ENCODE measurements at regions not wholly inside any gene's neighbourhood (a gene's known extent, or its start where the extent isn't known, plus 50 kb on each side); places are given as distances from the start of the nearest gene placed in this dataset.
A peak's percentile ranks its signal among the peaks of the same experiment; 100 is the strongest.

GRCh38 chr5:127228540-127229184, 61.9 kb upstream of the MEGF10 start:
- no peaks in the 10 kb centered on the region for H3K9me3 Mint-ChIP-seq
- DNase-seq, result no peak
- CTCF ChIA-PET, result no interaction called here

DNA sequence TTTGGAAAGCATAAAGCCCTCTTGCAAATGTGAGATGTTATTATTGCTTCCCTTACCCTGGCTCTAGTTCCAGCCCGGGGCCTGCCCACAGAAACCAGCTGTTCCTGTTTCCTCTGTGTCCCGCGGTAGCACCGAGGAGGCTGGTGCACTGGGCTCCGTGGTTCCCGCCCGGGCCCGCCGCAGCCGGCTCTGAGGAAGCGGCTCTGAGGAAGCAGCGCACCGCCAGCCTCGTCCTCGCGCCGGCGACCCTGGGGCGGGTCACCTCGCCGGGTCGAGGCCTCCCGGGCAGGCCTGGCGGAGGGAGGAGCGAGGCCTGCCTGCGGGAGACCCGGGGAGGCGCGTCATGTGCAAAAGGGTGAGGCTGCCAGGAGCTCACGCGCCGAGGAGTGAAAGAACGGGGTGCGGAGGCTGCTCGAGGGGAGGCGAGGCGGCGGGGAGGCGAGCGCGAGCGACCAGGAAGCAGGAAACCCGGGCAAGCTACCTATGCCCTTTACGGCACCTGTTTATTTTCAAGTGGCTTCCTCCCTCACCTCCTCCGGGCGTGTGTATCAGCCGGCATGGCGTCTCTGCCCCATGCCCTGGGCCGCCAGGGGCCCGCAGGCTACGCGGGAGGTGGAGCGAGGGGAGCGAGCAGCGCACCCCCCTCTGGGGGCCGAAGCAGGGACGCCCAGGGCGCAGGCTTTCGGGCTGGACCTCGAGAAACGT, 61.3 kb upstream of the MEGF10 start:
- H3K4me3 Mint-ChIP-seq, result peak overlapping the region; percentile 85
- CTCF ChIA-PET, result no interaction called here
- no peak overlapping the region for H3K27ac Mint-ChIP-seq
- POLR2A ChIA-PET, result interaction anchor here (1.0 to 2.2 kb wide), 6 partner anchors 157 to 628 kb away, joined by 3 to 16 read pairs (median 6); partner anchors contain the start of genes C5orf63, LMNB1, MARCHF3 and PHAX
- no peaks in the 10 kb centered on the region for H3K27me3 Mint-ChIP-seq
- peaks cover 8% of the 10 kb centered on the region for H3K36me3 Mint-ChIP-seq (ENCODE audit: low read depth)
- DNase-seq (peak; percentile 62), ATAC-seq (ENCODE audit: low read depth) (peak; percentile 86)
- TF ChIP-seq, protein P1, sequence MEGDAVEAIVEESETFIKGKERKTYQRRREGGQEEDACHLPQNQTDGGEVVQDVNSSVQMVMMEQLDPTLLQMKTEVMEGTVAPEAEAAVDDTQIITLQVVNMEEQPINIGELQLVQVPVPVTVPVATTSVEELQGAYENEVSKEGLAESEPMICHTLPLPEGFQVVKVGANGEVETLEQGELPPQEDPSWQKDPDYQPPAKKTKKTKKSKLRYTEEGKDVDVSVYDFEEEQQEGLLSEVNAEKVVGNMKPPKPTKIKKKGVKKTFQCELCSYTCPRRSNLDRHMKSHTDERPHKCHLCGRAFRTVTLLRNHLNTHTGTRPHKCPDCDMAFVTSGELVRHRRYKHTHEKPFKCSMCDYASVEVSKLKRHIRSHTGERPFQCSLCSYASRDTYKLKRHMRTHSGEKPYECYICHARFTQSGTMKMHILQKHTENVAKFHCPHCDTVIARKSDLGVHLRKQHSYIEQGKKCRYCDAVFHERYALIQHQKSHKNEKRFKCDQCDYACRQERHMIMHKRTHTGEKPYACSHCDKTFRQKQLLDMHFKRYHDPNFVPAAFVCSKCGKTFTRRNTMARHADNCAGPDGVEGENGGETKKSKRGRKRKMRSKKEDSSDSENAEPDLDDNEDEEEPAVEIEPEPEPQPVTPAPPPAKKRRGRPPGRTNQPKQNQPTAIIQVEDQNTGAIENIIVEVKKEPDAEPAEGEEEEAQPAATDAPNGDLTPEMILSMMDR (IDR thresholded peaks at IDR 0.05), result no peak
- H3K4me1 Mint-ChIP-seq, result peaks cover 18% of the 10 kb centered on the region
- H3K9me3 Mint-ChIP-seq, result no peaks in the 10 kb centered on the region
- intact Hi-C loops (cut with micrococcal nuclease), result loop anchor here (1.0 to 10.0 kb wide), 5 partner anchors 156 to 629 kb away; partner anchors contain the start of genes C5orf63, MARCHF3 and PHAX

More at GRCh38 chr5:127228540-127229184, 61.9 kb upstream of the MEGF10 start:
- TF ChIP-seq, protein P1 (IDR thresholded peaks at IDR 0.05), result no peak
- Mint-ChIP-seq H3K4me3 (peak overlapping the region; percentile 85), H3K36me3 (ENCODE audit: low read depth) (peaks cover 6% of the 10 kb centered on the region), H3K27me3 (no peaks in the 10 kb centered on the region), H3K4me1 (peaks cover 18% of the 10 kb centered on the region), H3K27ac (no peak overlapping the region)
- POLR2A ChIA-PET, result interaction anchor here (1.0 to 2.2 kb wide), 6 partner anchors 156 to 628 kb away, joined by 3 to 16 read pairs (median 6); partner anchors contain the start of genes C5orf63, LMNB1, MARCHF3 and PHAX
- ATAC-seq (ENCODE audit: low read depth), result peak; percentile 5
- intact Hi-C loops (cut with micrococcal nuclease), result loop anchor here (1.0 to 10.0 kb wide), 5 partner anchors 155 to 628 kb away; partner anchors contain the start of genes C5orf63, MARCHF3 and PHAX

GRCh38 chr5:127231118-127231517, 59.5 kb upstream of the MEGF10 start:
- peak overlapping the region; percentile 3 for H3K4me3 Mint-ChIP-seq
- peaks cover 10% of the 10 kb centered on the region for H3K36me3 Mint-ChIP-seq (ENCODE audit: low read depth)
- TF ChIP-seq, protein P1 (IDR thresholded peaks at IDR 0.05), result no peak
- CTCF ChIA-PET, result no interaction called here
- ATAC-seq (ENCODE audit: low read depth) (no peak), DNase-seq (no peak)
- H3K9me3 Mint-ChIP-seq, result no peaks in the 10 kb centered on the region
- H3K4me1 Mint-ChIP-seq, result peaks cover 18% of the 10 kb centered on the region
- POLR2A ChIA-PET, result no interaction called here
- H3K27ac Mint-ChIP-seq, result no peak overlapping the region
- intact Hi-C loops (cut with micrococcal nuclease), result no loop called here
- no peaks in the 10 kb centered on the region for H3K27me3 Mint-ChIP-seq

GRCh38 chr5:127233590-127233989, 57.0 kb upstream of the MEGF10 start:
- H3K27ac Mint-ChIP-seq, result no peak overlapping the region

More at GRCh38 chr5:127233590-127233989, 57.0 kb upstream of the MEGF10 start:
- ChIA-PET POLR2A (no interaction called here), CTCF (no interaction called here)
- intact Hi-C loops (cut with micrococcal nuclease), result no loop called here
- Mint-ChIP-seq H3K4me1 (peaks cover 18% of the 10 kb centered on the region), H3K27me3 (no peaks in the 10 kb centered on the region), H3K4me3 (no peak overlapping the region), H3K9me3 (no peaks in the 10 kb centered on the region), H3K36me3 (ENCODE audit: low read depth) (peaks cover 11% of the 10 kb centered on the region)
- ATAC-seq (ENCODE audit: low read depth) (no peak), DNase-seq (no peak)
- TF ChIP-seq, protein P1 (IDR thresholded peaks at IDR 0.05), result no peak
